Mesendoderm (in vitro differentiated cells): ENCODE measurements at regions not wholly inside any gene's neighbourhood (a gene's known extent, or its start where the extent isn't known, plus 50 kb on each side); places are given as distances from the start of the nearest gene placed in this dataset.
A peak's percentile ranks its signal among the peaks of the same experiment; 100 is the strongest.

ENCODE experiments used
- DNase-seq: peaks from one replicate; pipeline ENCODE4 v3.0.0; 2013
- H2AK5ac ChIP-seq: 2 replicates; pipeline ENCODE4 v1.6.1; 2013; ENCODE audit warnings: low read length, inconsistent platforms
- H2BK120ac ChIP-seq: 2 replicates; pipeline ENCODE4 v1.6.1; 2013; ENCODE audit warnings: low read depth, mild to moderate bottlenecking, low read length, moderate library complexity, mixed read lengths
- H2BK15ac ChIP-seq: replicated peaks from 2 replicates; pipeline ENCODE4 v1.6.1; 2013; ENCODE audit warnings: low read depth, mild to moderate bottlenecking, moderate library complexity
- H2BK5ac ChIP-seq: 2 replicates; pipeline ENCODE4 v1.6.1; 2013; ENCODE audit warnings: low read length, inconsistent platforms
- H3K18ac ChIP-seq: 2 replicates; pipeline ENCODE4 v1.6.1; 2013; ENCODE audit warnings: mild to moderate bottlenecking, low read length, mixed read lengths
- H3K23ac ChIP-seq: one replicate; pipeline ENCODE4 v1.6.1; 2013; ENCODE audit warnings: low read length
- H3K27ac ChIP-seq: 2 replicates; pipeline ENCODE4 v1.5.1; 2013; ENCODE audit warnings: low read depth, mild to moderate bottlenecking, inconsistent platforms, low read length, moderate library complexity
- H3K27me3 ChIP-seq: 2 replicates; pipeline ENCODE4 v1.6.1; 2013; ENCODE audit warnings: low read length, control low read depth, mild to moderate bottlenecking, inconsistent platforms; ENCODE audit not compliant: insufficient read depth, poor library complexity
- H3K36me3 ChIP-seq: 2 replicates; pipeline ENCODE4 v1.6.1; 2013; ENCODE audit warnings: low read length, inconsistent platforms; ENCODE audit not compliant: control insufficient read depth, insufficient read depth
- H3K4ac ChIP-seq: one replicate; pipeline ENCODE4 v1.6.1; 2013; ENCODE audit warnings: low read depth, mild to moderate bottlenecking, low read length, moderate library complexity
- H3K4me1 ChIP-seq: 2 replicates; pipeline ENCODE4 v1.6.1; 2013; ENCODE audit warnings: low read depth, low read length, inconsistent platforms; ENCODE audit not compliant: control insufficient read depth
- H3K4me2 ChIP-seq: 2 replicates; pipeline ENCODE4 v1.6.1; 2013; ENCODE audit warnings: low read length
- H3K4me3 ChIP-seq: 2 replicates; pipeline ENCODE4 v1.5.1; 2013; ENCODE audit warnings: mild to moderate bottlenecking, low read length
- H3K56ac ChIP-seq: one replicate; pipeline ENCODE4 v1.6.1; 2013; ENCODE audit warnings: low read length
- H3K79me1 ChIP-seq: 2 replicates; pipeline ENCODE4 v1.6.1; 2013; ENCODE audit warnings: low read length, inconsistent platforms
- H3K79me2 ChIP-seq: 2 replicates; pipeline ENCODE4 v1.6.1; 2013; ENCODE audit warnings: mild to moderate bottlenecking, low read length; ENCODE audit not compliant: control insufficient read depth, insufficient read depth
- H3K9ac ChIP-seq: 2 replicates; pipeline ENCODE4 v1.6.1; 2013; ENCODE audit warnings: low read length, inconsistent platforms
- H4K5ac ChIP-seq: one replicate; pipeline ENCODE4 v1.6.1; 2013; ENCODE audit warnings: low read length
- H4K8ac ChIP-seq: one replicate; pipeline ENCODE4 v1.6.1; 2013; ENCODE audit warnings: low read depth, mild to moderate bottlenecking, control low read depth, low read length, moderate library complexity
- WGBS: extraction: QIAGEN DNeasy Blood & Tissue Kit; methylation state at CpG from one replicate; pipeline ENCODE4 v1.1.7; 2013; ENCODE audit warnings: low lambda C conversion rate, missing lambda C conversion rate; ENCODE audit not compliant: insufficient coverage; ENCODE audit errors: extremely low coverage; 5-methylcytosine and 5-hydroxymethylcytosine counted together

DNA sequence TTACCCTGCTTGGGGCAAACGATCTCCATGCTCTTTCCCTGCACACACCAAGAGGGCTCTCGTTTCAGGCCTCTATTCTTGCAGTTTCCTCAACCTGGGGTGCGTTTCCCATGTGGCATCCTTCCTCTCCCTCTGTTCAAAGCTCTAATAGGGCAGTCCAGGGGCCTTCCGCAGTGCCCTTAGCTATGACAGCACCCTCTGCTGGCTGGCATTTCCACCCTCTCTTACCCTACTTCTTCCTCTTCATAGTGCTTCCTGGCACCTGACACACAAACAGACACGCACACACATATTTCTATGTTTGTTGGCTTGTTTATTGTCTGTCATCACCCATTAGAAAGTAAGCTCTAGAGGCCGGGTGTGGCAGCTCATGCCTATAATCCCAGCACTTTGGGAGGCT, 294.0 kb downstream of the CLIC5 start:
- H2AK5ac ChIP-seq, result no peak overlapping the region
- H3K27ac ChIP-seq, result no peak overlapping the region
- no peaks in the 10 kb centered on the region for H3K79me1 ChIP-seq
- no peaks in the 10 kb centered on the region for H3K4me1 ChIP-seq
- H4K8ac ChIP-seq, result no peak overlapping the region
- no peak overlapping the region for H3K18ac ChIP-seq
- H3K4ac ChIP-seq, result no peak overlapping the region
- WGBS, result no CpG with 5 or more reads among the region's 6 CpGs
- H2BK15ac ChIP-seq, result no peak overlapping the region
- no peak overlapping the region for H3K23ac ChIP-seq
- no peaks in the 10 kb centered on the region for H3K27me3 ChIP-seq
- no peak overlapping the region for H2BK120ac ChIP-seq
- no peak overlapping the region for H3K9ac ChIP-seq
- no peak overlapping the region for H3K4me2 ChIP-seq
- peak; percentile 18 for DNase-seq
- no peaks in the 10 kb centered on the region for H3K79me2 ChIP-seq
- no peak overlapping the region for H3K56ac ChIP-seq
- no peak overlapping the region for H3K4me3 ChIP-seq
- no peaks in the 10 kb centered on the region for H3K36me3 ChIP-seq
- no peak overlapping the region for H2BK5ac ChIP-seq
- no peak overlapping the region for H4K5ac ChIP-seq

DNA sequence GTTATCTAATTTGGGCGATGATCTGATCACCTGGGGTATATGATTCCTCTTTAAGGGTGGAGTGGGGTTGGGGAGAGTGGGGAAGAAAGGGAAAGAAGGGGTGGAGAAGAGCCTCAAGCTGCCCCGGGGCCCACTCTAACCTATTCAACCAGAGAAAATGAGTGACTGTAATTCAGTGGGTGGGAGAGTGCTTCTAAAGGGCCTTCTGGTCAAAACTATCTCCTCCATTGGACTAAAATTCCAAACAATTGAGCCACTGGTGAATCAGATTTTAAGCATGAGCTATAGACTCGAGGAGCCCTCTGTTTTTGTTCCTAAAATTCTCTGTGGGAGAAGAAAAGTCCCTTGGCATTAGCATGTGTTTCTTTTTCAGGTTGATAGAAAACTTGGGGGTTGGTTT, 296.8 kb downstream of the CLIC5 start:
- Histone ChIP-seq H3K4me2 (no peak overlapping the region), H3K56ac (no peak overlapping the region), H2BK5ac (no peak overlapping the region), H3K9ac (no peak overlapping the region), H4K5ac (no peak overlapping the region), H2AK5ac (no peak overlapping the region), H3K18ac (no peak overlapping the region), H3K27me3 (no peaks in the 10 kb centered on the region), H3K36me3 (no peaks in the 10 kb centered on the region), H2BK120ac (no peak overlapping the region), H3K79me1 (no peaks in the 10 kb centered on the region), H3K4me3 (no peak overlapping the region), H4K8ac (no peak overlapping the region), H3K4ac (no peak overlapping the region), H3K4me1 (peaks cover 3% of the 10 kb centered on the region), H3K27ac (no peak overlapping the region), H3K79me2 (no peaks in the 10 kb centered on the region), H2BK15ac (no peak overlapping the region), H3K23ac (no peak overlapping the region)
- DNase-seq, result no peak
- no CpG with 5 or more reads among the region's 3 CpGs for WGBS

DNA sequence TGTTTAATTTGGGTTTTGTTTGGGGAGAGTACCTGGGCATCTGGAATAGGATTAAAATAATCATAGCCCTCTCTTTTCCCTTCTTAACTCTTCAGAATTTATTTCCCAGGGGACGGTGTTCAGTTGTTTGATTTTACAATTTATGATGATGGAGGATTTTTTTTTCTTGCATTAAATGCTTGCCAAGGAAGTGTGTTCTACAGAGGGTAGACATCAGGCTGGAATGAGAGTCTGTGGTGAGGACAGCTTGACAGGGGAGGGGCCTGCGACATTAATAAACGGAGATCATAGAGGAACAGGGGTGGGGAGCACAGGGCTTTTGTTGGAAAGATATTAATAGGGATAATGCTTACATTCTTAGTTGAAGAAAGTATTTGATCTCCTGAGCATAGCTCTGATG, 297.5 kb downstream of the CLIC5 start:
- Histone ChIP-seq H3K9ac (no peak overlapping the region), H2BK120ac (no peak overlapping the region), H3K23ac (no peak overlapping the region), H3K79me1 (no peaks in the 10 kb centered on the region), H4K5ac (no peak overlapping the region), H3K56ac (no peak overlapping the region), H2AK5ac (no peak overlapping the region), H3K36me3 (no peaks in the 10 kb centered on the region), H3K4me2 (no peak overlapping the region), H3K4ac (no peak overlapping the region), H2BK5ac (no peak overlapping the region), H3K4me1 (peaks cover 3% of the 10 kb centered on the region), H3K4me3 (no peak overlapping the region), H3K79me2 (no peaks in the 10 kb centered on the region), H3K27ac (no peak overlapping the region), H4K8ac (no peak overlapping the region), H3K27me3 (no peaks in the 10 kb centered on the region), H3K18ac (no peak overlapping the region), H2BK15ac (no peak overlapping the region)
- no CpG with 5 or more reads among the region's 3 CpGs for WGBS
- no peak for DNase-seq

DNA sequence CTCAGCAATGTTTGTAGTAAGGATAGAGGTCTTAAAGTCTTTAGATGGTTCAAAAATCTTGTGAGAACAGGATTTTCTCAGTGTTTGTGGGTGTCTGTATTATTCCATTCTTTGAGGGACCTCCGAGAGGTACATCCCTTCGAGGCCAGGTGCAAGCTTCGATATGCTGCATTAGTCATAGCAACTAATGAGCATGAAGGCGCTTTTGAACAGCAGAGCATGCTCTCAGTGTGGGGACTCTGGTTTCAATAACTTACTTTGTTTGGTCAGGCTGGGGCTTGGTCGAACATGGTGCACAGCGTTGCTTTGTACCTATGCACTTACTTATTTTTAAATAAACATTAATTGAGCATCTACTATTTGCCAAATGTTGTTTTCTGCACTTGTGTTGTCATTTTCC, 297.9 kb downstream of the CLIC5 start:
- no peak overlapping the region for H4K5ac ChIP-seq
- no peak overlapping the region for H4K8ac ChIP-seq
- no peak overlapping the region for H3K18ac ChIP-seq
- no peak overlapping the region for H3K27ac ChIP-seq
- H3K9ac ChIP-seq, result no peak overlapping the region
- H2BK120ac ChIP-seq, result no peak overlapping the region
- H3K23ac ChIP-seq, result no peak overlapping the region
- no peaks in the 10 kb centered on the region for H3K79me1 ChIP-seq
- WGBS, result no CpG with 5 or more reads among the region's 6 CpGs
- no peak overlapping the region for H2AK5ac ChIP-seq
- no peak overlapping the region for H2BK15ac ChIP-seq
- H3K36me3 ChIP-seq, result no peaks in the 10 kb centered on the region
- no peaks in the 10 kb centered on the region for H3K79me2 ChIP-seq
- H3K4me2 ChIP-seq, result no peak overlapping the region
- H3K56ac ChIP-seq, result no peak overlapping the region
- no peaks in the 10 kb centered on the region for H3K27me3 ChIP-seq
- H2BK5ac ChIP-seq, result no peak overlapping the region
- peaks cover 3% of the 10 kb centered on the region for H3K4me1 ChIP-seq
- no peak overlapping the region for H3K4ac ChIP-seq
- H3K4me3 ChIP-seq, result no peak overlapping the region
- no peak for DNase-seq

DNA sequence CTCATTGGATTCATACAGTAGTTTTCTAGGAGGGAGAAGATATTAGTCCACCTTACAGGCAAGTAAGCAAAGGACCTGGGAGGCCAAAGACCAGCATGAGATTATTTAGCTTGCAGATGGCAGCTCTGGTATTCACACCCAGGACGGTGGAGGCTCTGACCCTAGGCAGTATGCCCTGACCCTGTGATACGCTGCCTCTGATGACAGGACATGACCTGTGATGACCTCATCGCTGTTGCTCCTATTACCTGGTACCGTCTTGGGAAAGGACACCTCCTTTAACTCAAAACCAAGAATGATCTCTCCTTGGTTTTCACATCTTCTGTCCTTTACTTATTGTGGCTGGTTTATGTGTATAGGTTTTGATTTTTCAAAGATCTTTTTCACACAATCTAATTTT, 298.6 kb downstream of the CLIC5 start:
- no CpG with 5 or more reads among the region's 4 CpGs for WGBS
- Histone ChIP-seq H3K79me2 (no peaks in the 10 kb centered on the region), H3K36me3 (no peaks in the 10 kb centered on the region), H3K4me1 (peaks cover 3% of the 10 kb centered on the region), H2BK120ac (no peak overlapping the region), H2BK5ac (no peak overlapping the region), H2BK15ac (no peak overlapping the region), H3K18ac (no peak overlapping the region), H3K4ac (no peak overlapping the region), H3K56ac (peak overlapping the region; percentile 46), H3K4me2 (no peak overlapping the region), H2AK5ac (no peak overlapping the region), H4K8ac (no peak overlapping the region), H3K27me3 (no peaks in the 10 kb centered on the region), H3K4me3 (no peak overlapping the region), H3K23ac (no peak overlapping the region), H4K5ac (no peak overlapping the region), H3K79me1 (no peaks in the 10 kb centered on the region), H3K9ac (no peak overlapping the region), H3K27ac (no peak overlapping the region)
- DNase-seq, result peak; percentile 23

DNA sequence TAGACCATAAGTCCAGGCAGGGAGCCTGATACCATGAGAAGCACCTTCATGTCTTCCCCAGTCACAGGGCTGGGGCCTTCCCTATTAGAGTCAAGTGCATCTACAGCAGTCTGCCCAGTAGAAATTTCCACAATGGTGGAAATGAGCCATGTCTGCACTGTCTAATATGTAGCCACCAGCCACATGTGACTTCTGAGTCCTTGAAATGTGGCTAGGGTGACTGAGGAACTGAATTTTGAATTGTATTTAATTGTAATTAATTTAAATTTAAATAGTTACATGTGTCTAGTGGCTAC, 300.2 kb downstream of the CLIC5 start:
- no peak overlapping the region for H2BK5ac ChIP-seq
- no peak overlapping the region for H3K18ac ChIP-seq

More for the DNA sequence above, 300.2 kb downstream of the CLIC5 start:
- Histone ChIP-seq H3K79me1 (no peaks in the 10 kb centered on the region), H2BK120ac (no peak overlapping the region), H3K27ac (no peak overlapping the region), H3K23ac (no peak overlapping the region), H3K4ac (no peak overlapping the region), H3K79me2 (no peaks in the 10 kb centered on the region), H4K8ac (no peak overlapping the region), H3K36me3 (no peaks in the 10 kb centered on the region), H2AK5ac (no peak overlapping the region), H3K9ac (no peak overlapping the region), H3K4me2 (no peak overlapping the region), H2BK15ac (no peak overlapping the region), H3K56ac (no peak overlapping the region), H4K5ac (no peak overlapping the region), H3K27me3 (no peaks in the 10 kb centered on the region), H3K4me3 (no peak overlapping the region), H3K4me1 (peaks cover 3% of the 10 kb centered on the region)
- no peak for DNase-seq
